ENCODE measurements at regions not wholly inside any gene's neighbourhood (a gene's known extent, or its start where the extent isn't known, plus 50 kb on each side); places are given as distances from the start of the nearest gene placed in this dataset.
A peak's percentile ranks its signal among the peaks of the same experiment; 100 is the strongest.

- DNase-seq: no peak
- TF ChIP-seq POLR2A (IDR thresholded peaks at IDR 0.05; ENCODE audit: low read length) (no peak), GATA1 (IDR thresholded peaks at IDR 0.05; ENCODE audit: low read depth, low read length) (no peak)
Measured at GRCh38 chr2:76633276-76633921, 888.8 kb downstream of the LRRTM4 start.

DNA sequence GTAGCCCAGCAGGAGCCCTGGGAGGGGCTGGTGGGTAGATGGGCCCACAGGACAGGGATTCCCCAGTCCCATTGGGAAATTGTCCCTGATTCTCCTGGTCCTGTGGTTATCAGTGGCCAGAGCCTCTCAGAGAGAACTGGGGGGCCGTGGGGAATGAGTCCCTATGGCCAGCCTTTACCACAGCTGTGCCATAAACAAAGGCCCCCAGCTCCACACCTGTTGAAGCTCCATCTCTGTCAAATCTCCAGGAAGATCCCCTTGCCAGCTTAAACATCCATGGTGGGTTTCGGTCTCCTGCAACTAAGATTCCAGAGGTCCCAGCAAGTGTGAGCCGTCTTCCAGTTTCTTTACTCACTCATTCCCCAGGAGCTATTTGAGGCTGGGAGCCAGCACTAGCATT lies 897.1 kb downstream of the LRRTM4 start:
- no peak for DNase-seq
- TF ChIP-seq GATA1 (IDR thresholded peaks at IDR 0.05; ENCODE audit: low read depth, low read length): no peak
- TF ChIP-seq POLR2A (IDR thresholded peaks at IDR 0.05; ENCODE audit: low read length): no peak

DNA sequence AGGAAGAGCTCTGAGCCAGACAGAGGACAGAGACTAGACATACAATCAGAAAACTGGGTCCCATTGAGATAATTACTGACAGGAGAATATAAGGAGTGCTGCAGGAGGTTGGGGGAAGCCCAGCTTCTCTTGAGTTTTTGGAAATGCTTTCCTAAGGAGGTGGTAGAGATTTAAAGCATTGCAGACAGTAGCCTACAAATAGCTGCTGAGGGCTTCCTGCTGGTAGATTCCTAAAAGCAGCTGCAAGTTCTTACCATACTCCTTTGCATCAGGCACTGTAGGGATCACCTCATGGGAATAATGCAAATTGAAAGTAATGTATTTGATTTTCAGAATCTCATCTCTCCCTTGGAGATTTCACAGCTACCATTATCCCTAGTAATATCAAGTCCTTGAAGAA lies 902.6 kb upstream of the GCFC2 start:
- TF ChIP-seq POLR2A (IDR thresholded peaks at IDR 0.05; ENCODE audit: low read length): no peak
- no peak for TF ChIP-seq GATA1 (IDR thresholded peaks at IDR 0.05; ENCODE audit: low read depth, low read length)
- DNase-seq: no peak

- no peak for DNase-seq
- no peak for TF ChIP-seq POLR2A (IDR thresholded peaks at IDR 0.05; ENCODE audit: low read length)
- no peak for TF ChIP-seq GATA1 (IDR thresholded peaks at IDR 0.05; ENCODE audit: low read depth, low read length)
Measured at GRCh38 chr2:76612764-76613163, 902.0 kb upstream of the GCFC2 start.

DNA sequence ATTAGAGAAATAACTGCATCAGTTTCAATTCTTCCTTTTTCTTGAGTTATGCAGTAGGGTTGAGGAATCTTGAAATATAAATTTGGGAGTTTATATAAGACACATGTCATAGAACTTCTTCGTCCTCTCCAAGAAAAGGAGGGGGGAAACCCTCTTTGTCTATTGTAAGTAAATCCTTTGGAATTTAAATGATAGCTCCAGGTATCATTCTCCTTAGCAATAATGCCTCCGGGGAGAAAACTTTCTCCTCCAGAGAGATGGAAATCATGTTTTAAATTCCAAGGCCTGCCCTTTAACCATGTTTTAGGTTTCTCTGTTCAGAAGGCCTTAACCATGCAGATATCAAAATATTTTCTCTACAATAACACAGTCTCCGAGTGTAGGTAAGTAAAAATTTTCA lies 899.7 kb upstream of the GCFC2 start:
- no peak for DNase-seq
- TF ChIP-seq POLR2A (IDR thresholded peaks at IDR 0.05; ENCODE audit: low read length) (no peak), GATA1 (IDR thresholded peaks at IDR 0.05; ENCODE audit: low read depth, low read length) (no peak)

- peak; percentile 58 to 71 for DNase-seq
- TF ChIP-seq GATA1 (IDR thresholded peaks at IDR 0.05; ENCODE audit: low read depth, low read length) (no peak), POLR2A (IDR thresholded peaks at IDR 0.05; ENCODE audit: low read length) (no peak)
Measured at GRCh38 chr2:76599732-76600368, 889.1 kb upstream of the GCFC2 start.

- TF ChIP-seq POLR2A (IDR thresholded peaks at IDR 0.05; ENCODE audit: low read length) (no peak), GATA1 (IDR thresholded peaks at IDR 0.05; ENCODE audit: low read depth, low read length) (no peak)
- DNase-seq: no peak
Measured at GRCh38 chr2:76584474-76584873, 873.8 kb upstream of the GCFC2 start.

GRCh38 chr2:76579911-76580310 lies 869.2 kb upstream of the GCFC2 start:
- TF ChIP-seq POLR2A (IDR thresholded peaks at IDR 0.05; ENCODE audit: low read length) (no peak), GATA1 (IDR thresholded peaks at IDR 0.05; ENCODE audit: low read depth, low read length) (no peak)

GRCh38 chr2:76572981-76573380 lies 862.3 kb upstream of the GCFC2 start:
- DNase-seq: no peak
- TF ChIP-seq POLR2A (IDR thresholded peaks at IDR 0.05; ENCODE audit: low read length) (no peak), GATA1 (IDR thresholded peaks at IDR 0.05; ENCODE audit: low read depth, low read length) (no peak)

More at GRCh38 chr2:76579911-76580310, 869.2 kb upstream of the GCFC2 start:
- no peak for DNase-seq

DNA sequence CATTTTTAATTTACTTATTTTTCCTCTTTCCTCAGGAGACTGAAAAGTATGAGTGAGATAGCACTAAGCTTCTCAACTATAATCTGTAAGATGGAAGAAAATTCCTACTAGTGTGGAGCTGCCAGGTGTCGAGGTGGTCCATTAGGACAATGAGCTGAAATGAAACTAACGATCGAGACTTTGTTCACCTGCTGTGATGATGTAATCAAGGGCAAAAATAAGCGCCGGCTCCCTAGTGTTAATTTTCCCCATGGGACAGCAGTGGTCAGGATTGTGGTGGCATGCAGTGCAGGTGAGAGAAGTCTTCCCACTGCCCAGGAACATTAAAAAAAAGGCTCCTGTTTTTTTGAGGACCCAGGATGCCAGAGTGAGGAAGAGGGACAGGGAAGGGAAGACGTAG lies 859.1 kb upstream of the GCFC2 start:
- TF ChIP-seq POLR2A (IDR thresholded peaks at IDR 0.05; ENCODE audit: low read length) (no peak), GATA1 (IDR thresholded peaks at IDR 0.05; ENCODE audit: low read depth, low read length) (no peak)
- DNase-seq: no peak

DNA sequence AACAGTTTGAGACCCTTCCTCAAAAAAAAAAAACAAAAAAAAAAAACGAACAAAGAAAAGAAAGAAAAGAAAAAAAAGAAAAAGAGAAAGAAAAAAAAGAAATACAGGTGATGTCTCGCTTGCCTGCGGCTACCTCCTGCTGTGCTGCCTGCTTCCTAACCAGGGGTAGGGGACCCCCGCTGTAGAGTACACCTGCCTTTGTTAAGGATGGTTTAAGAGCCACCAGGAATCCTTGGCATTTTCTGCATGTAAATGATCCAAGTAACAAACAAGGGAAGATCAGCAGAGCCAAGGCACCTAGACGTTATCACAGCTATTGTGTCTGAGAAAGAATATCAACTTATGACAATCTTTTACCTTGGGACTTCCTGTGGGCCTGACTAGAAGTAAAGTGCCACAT lies 856.8 kb upstream of the GCFC2 start:
- TF ChIP-seq GATA1 (IDR thresholded peaks at IDR 0.05; ENCODE audit: low read depth, low read length): no peak
- TF ChIP-seq POLR2A (IDR thresholded peaks at IDR 0.05; ENCODE audit: low read length): no peak
- no peak for DNase-seq

- DNase-seq: no peak
- TF ChIP-seq GATA1 (IDR thresholded peaks at IDR 0.05; ENCODE audit: low read depth, low read length) (no peak), POLR2A (IDR thresholded peaks at IDR 0.05; ENCODE audit: low read length) (no peak)
Measured at GRCh38 chr2:76564734-76565133, 854.0 kb upstream of the GCFC2 start.

- DNase-seq: no peak
- no peak for TF ChIP-seq POLR2A (IDR thresholded peaks at IDR 0.05; ENCODE audit: low read length)
- TF ChIP-seq GATA1 (IDR thresholded peaks at IDR 0.05; ENCODE audit: low read depth, low read length): no peak
Measured at GRCh38 chr2:76563730-76564129, 853.0 kb upstream of the GCFC2 start.

GRCh38 chr2:76558157-76558556 lies 847.4 kb upstream of the GCFC2 start:
- no peak for TF ChIP-seq GATA1 (IDR thresholded peaks at IDR 0.05; ENCODE audit: low read depth, low read length)
- no peak for TF ChIP-seq POLR2A (IDR thresholded peaks at IDR 0.05; ENCODE audit: low read length)
- DNase-seq: no peak

- no peak for TF ChIP-seq GATA1 (IDR thresholded peaks at IDR 0.05; ENCODE audit: low read depth, low read length)
- no peak for TF ChIP-seq POLR2A (IDR thresholded peaks at IDR 0.05; ENCODE audit: low read length)
- no peak for DNase-seq
Measured at GRCh38 chr2:76556018-76556417, 845.3 kb upstream of the GCFC2 start.

Measured in erythroblast (primary cell).